ENCODE measurements at regions not wholly inside any gene's neighbourhood (a gene's known extent, or its start where the extent isn't known, plus 50 kb on each side); places are given as distances from the start of the nearest gene placed in this dataset.
"Not testable (repeated sequence)": the region's sequence is repeated elsewhere in the genome, so short reads cannot be mapped to it uniquely, and the experiment has no call there.

GRCh38 chr14:52122163-52122562 lies 53.3 kb upstream of the NID2 start:
- DNase-seq, result not testable (repeated sequence)

- DNase-seq, result peak; percentile 38
These were observed 52.6 kb upstream of the NID2 start for GRCh38 chr14:52121441-52121840.

- DNase-seq, result peak; percentile 16
These were observed 50.2 kb upstream of the NID2 start for GRCh38 chr14:52119030-52119429.
